NCI-H146 treated with DMSO at 0.1 percent for 48 hours (cell line): ENCODE measurements at regions not wholly inside any gene's neighbourhood (a gene's known extent, or its start where the extent isn't known, plus 50 kb on each side); places are given as distances from the start of the nearest gene placed in this dataset.
"Not testable (repeated sequence)": the region's sequence is repeated elsewhere in the genome, so short reads cannot be mapped to it uniquely, and the experiment has no call there.

Experiments
- DNase-seq: peaks from one replicate; lab custom pipeline; 2025; ENCODE audit not compliant: unreplicated experiment; lab: John Stamatoyannopoulos, UW

GRCh38 chr1:188782220-188782841 is 1695.3 kb downstream of the BRINP3 start:
- DNase-seq, result no peak

DNA sequence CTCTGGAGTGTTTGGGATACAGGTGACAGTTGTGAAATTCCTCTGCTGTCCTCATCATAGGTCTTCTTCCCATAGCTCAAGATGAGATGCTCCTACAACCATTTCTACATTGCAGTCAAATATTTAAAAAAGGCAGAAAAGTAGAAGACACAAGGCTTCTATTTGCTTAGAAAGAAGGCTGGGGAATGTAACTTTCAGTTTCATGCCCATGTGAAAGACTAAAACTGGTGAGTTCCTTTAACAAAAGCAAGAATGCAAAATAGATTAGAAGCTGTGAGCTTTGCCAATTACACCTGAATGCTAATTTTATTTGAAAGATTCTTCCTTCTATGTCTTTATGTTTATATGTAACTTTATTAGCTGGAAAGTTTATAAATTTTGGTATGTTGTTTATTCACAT is 1682.7 kb downstream of the BRINP3 start:
- DNase-seq, result no peak

DNA sequence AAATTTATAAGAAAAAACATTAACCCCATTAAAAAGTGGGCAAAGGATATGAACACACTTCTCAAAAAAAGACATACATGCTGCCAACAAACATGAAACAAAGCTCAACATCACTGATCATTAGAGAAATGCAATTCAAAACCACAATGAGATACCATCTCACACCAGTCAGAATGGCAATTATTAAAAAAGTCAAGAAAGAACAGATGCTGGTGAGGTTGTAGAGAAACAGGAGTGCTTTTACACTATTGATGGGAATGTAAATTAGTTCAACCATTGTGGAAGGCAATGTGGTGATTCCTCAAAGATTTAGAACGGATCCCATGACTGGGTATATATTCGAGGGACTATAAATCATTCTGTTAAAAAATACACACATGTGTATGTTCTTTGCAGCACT is 1665.5 kb downstream of the BRINP3 start:
- not testable (repeated sequence) for DNase-seq

- not testable (repeated sequence) for DNase-seq
Observed at GRCh38 chr1:188812836-188813573, 1664.7 kb downstream of the BRINP3 start.

DNA sequence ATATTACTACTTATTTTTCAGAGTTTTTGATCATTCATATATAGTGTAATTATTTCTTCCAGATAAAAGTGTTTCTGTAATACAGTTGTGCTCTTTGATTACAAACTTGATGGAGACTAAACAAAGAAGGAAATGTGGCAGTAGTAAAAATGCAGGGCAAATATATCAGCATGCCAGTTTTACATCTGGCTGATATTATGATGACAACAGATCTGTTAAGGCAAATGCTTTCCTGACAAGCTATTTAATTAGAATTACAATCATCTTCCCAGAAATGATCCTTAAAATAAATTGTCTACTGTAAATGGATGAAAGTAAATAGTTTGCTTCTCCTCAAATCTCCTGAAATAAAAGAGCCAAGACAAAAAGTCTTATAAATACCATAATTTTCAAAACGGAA is 1659.8 kb downstream of the BRINP3 start:
- no peak for DNase-seq

GRCh38 chr1:188822248-188822647 is 1655.4 kb downstream of the BRINP3 start:
- DNase-seq, result peak; percentile 68

- DNase-seq, result no peak
Observed at GRCh38 chr1:188825471-188825870, 1652.2 kb downstream of the BRINP3 start.

- DNase-seq, result no peak
Observed at GRCh38 chr1:188826800-188827199, 1650.9 kb downstream of the BRINP3 start.

DNA sequence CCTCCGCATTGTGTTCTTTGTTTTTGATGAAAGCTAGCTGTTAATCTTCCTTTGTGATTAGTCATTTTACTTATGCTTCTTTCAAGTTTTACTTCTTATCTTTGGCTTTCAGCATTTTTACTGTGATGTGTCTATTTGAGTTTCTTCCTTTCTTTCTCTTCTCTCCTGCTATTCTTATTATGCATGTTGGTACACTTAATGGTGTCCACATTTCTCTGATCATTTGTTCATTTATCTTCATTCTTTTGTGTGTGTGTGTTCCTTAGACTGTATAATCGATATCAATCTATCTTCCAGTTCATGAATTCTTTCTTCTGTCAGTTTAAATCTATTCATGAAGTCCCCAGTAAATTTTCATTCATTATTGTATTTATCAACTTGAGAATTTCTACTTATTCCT is 1650.3 kb downstream of the BRINP3 start:
- DNase-seq, result no peak

DNA sequence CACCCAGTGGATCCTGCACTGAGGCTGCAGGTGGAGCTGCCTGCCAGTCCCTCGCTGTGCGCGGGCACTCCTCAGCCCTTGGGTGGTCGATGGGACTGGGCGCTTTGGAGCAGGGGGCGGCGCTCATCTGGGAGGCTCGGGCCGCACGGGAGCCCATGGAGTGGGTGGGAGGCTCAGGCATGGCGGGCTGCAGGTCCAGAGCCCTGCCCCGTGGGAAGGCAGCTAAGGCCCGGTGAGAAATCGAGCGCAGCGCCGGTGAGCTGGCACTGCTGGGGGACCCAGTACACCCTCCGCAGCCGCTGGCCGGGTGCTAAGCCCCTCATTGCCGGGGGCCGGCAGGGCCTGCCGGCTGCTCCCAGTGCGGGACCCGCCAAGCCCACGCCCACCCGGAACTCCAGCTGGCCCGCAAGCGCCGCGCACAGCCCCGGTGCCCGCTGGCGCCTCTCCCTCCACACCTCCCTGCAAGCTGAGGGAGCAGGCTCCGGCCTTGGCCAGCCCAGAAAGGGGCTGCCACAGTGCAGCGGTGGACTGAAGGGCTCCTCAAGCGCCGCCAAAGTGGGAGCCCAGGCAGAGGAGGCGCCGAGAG is 1636.5 kb downstream of the BRINP3 start:
- not testable (repeated sequence) for DNase-seq

- DNase-seq, result no peak
Observed at GRCh38 chr1:188846468-188846867, 1631.2 kb downstream of the BRINP3 start.

- DNase-seq, result no peak
Observed at GRCh38 chr1:188857526-188858087, 1620.1 kb downstream of the BRINP3 start.

GRCh38 chr1:188867614-188868013 is 1610.0 kb downstream of the BRINP3 start:
- no peak for DNase-seq

DNA sequence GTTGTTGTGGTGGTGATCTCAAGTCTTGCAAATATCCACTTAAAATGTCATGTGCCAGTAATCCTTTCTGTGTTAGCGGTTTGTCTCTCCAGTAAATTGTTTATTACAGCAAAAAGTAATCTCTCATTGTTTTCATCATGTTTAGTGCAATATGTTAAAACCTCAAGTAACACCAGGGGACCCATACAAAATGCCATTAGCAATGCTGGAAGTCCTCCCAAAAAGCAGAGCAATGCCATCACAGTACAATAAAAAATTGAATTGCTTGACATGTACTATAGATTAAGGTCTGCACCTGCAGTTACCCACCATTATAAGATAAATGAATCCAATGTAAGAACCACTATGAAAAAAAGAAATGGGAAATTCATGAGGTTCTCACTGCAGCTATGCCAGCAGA is 1606.5 kb downstream of the BRINP3 start:
- no peak for DNase-seq

- no peak for DNase-seq
Observed at GRCh38 chr1:188872376-188872775, 1605.3 kb downstream of the BRINP3 start.

DNA sequence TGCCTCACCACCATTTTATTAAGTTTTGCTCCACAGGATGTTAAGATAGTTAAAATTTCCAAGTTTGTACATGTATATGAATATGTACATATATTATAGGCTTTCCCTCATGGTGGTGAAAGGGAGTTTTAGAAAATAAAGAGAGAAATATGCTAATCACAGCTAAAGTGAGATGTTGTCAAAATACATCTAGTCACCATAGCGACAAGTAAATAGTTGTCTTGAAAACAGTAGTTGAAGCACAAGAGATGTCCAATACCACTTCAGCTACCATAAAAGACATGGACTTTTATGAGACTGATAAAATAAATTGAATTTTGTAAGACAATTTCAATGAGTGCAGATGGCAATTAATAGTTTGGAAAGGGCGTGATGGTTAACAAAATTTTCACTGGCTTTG is 1600.0 kb downstream of the BRINP3 start:
- no peak for DNase-seq

DNA sequence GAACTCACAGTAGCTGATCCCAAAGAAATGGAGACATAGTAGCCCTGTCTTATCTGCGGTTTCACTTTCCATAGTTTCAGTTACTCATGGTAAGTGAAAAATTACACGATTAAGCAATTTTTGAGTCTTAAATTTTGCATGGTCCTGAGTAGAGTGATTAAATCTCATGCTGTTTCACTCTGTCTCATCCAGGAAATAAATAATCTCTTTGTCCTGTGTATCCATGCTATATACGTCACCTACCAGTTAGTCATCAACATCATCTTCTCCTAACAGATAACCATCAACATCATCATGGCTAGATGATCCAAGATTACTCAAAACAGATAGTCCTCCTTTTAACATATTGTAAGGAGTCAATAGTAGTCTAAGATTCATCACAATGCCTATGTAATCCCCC is 1589.3 kb downstream of the BRINP3 start:
- DNase-seq, result no peak

GRCh38 chr1:188889166-188889565 is 1588.5 kb downstream of the BRINP3 start:
- DNase-seq, result no peak

GRCh38 chr1:188891958-188892357 is 1585.7 kb downstream of the BRINP3 start:
- no peak for DNase-seq

GRCh38 chr1:188895611-188896010 is 1582.1 kb downstream of the BRINP3 start:
- DNase-seq, result no peak

DNA sequence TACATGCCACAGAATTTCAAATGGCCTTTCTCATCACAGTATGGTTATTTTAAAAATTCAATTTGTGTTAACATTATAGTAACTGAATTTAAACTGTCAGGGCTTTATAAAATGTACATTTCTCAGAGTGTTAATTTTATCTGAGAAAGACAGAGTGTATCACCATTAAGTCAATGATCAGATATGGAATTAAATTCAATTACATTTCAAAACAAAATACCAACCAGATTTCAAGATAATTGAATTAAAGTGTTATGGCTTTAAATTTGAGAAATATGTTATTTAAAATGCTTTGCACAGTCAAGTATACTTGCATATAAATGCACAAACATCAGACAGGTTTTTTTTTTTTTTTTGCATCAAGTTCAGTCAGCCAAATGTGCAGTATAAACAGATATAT is 1574.4 kb downstream of the BRINP3 start:
- no peak for DNase-seq

- DNase-seq, result no peak
Observed at GRCh38 chr1:188904201-188904600, 1573.5 kb downstream of the BRINP3 start.
